H1 (cell line): ENCODE measurements at regions not wholly inside any gene's neighbourhood (a gene's known extent, or its start where the extent isn't known, plus 50 kb on each side); places are given as distances from the start of the nearest gene placed in this dataset.

Experiments used
- CTCF ChIA-PET: fragments of 300-600 bp; sonication (Branson Sonifier 250); formaldehyde crosslinking; loops from one replicate; lab custom pipeline; 2021; ENCODE audit not compliant: partially characterized antibody; lab: Charles Lee
- POLR2A ChIA-PET: fragments of 300-600 bp; sonication (Branson Sonifier 250); formaldehyde crosslinking; loops from one replicate; lab custom pipeline; 2021; ENCODE audit warnings: inconsistent platforms; ENCODE audit not compliant: partially characterized antibody; lab: Charles Lee
- DNase-seq, 2 experiments: peaks; one replicate each; pipeline versions ENCODE4 v3.0.0 to v3.0.0-alpha.2; 2010 to 2022; ENCODE audit warnings: low spot score in 2 of 2, low read depth in 1 of 2, mixed read lengths in 1 of 2
- FAIRE-seq: peaks from 2 replicates; lab custom pipeline; 2011; peaks lifted over from hg19 to GRCh38; lab: Jason Lieb, UNC
- H2AFZ ChIP-seq: 2 replicates; pipeline ENCODE4 v1.8.1; 2012; ENCODE audit warnings: low read length, inconsistent platforms
- H2AK5ac ChIP-seq: 2 replicates; pipeline ENCODE4 v1.6.1; 2013; ENCODE audit warnings: low read depth, low read length
- H2BK120ac ChIP-seq: replicated peaks from 2 replicates; pipeline ENCODE3; 2013; ENCODE audit warnings: low read depth, low read length, inconsistent platforms
- H2BK12ac ChIP-seq: 2 replicates; pipeline ENCODE4 v1.6.1; 2013; ENCODE audit warnings: low read depth, low read length
- H2BK15ac ChIP-seq: 2 replicates; pipeline ENCODE4 v1.6.1; 2013; ENCODE audit warnings: low read length
- H2BK20ac ChIP-seq: 2 replicates; pipeline ENCODE4 v1.6.1; 2013; ENCODE audit warnings: low read length
- H2BK5ac ChIP-seq: 2 replicates; pipeline ENCODE4 v1.6.1; 2013; ENCODE audit warnings: low read depth, low read length
- H3K14ac ChIP-seq: 2 replicates; pipeline ENCODE4 v1.6.1; 2013; ENCODE audit warnings: inconsistent platforms; ENCODE audit not compliant: insufficient read length
- H3K18ac ChIP-seq: 2 replicates; pipeline ENCODE4 v1.6.1; 2013; ENCODE audit warnings: low read length; ENCODE audit errors: extremely low read depth
- H3K23ac ChIP-seq: 2 replicates; pipeline ENCODE4 v1.6.1; 2013; ENCODE audit warnings: inconsistent platforms; ENCODE audit not compliant: insufficient read length
- H3K23me2 ChIP-seq: 2 replicates; pipeline ENCODE4 v1.6.1; 2013; ENCODE audit warnings: low read depth, low read length
- H3K27ac ChIP-seq: 2 replicates; pipeline ENCODE4 v1.6.1; 2011; ENCODE audit warnings: low read depth, low read length, inconsistent platforms
- H3K27me3 ChIP-seq, 4 experiments: replicated peaks in 1 of 4; 1 replicate in 1 of 4; 2 replicates in 3 of 4; pipeline versions ENCODE4 v1.6.1 to v1.8.1; 2011 to 2013; ENCODE audit warnings: low read length in 3 of 4, mild to moderate bottlenecking in 3 of 4, inconsistent platforms in 2 of 4, mixed read lengths in 2 of 4, moderate library complexity in 1 of 4; ENCODE audit not compliant: control insufficient read depth in 3 of 4, insufficient read depth in 3 of 4; ENCODE audit errors: extremely low read depth in 1 of 4
- H3K36me3 ChIP-seq, 4 experiments: 2 replicates each; pipeline versions ENCODE4 v1.6.1 to v1.8.1; 2011 to 2013; ENCODE audit warnings: mild to moderate bottlenecking in 4 of 4, low read length in 3 of 4, moderate library complexity in 2 of 4, control low read depth in 1 of 4, inconsistent platforms in 1 of 4; ENCODE audit not compliant: insufficient read depth in 4 of 4, control insufficient read depth in 2 of 4
- H3K4ac ChIP-seq: replicated peaks from 2 replicates; pipeline ENCODE3; 2013; ENCODE audit warnings: low read length, low read depth, mixed read lengths, inconsistent platforms; ENCODE audit not compliant: insufficient read length
- H3K4me1 ChIP-seq, 4 experiments: replicated peaks in 1 of 4; 1 replicate in 1 of 4; 2 replicates in 3 of 4; pipeline versions ENCODE4 v1.6.1 to v1.8.1; 2011 to 2013; ENCODE audit warnings: low read length in 3 of 4, inconsistent platforms in 2 of 4, mixed read lengths in 1 of 4; ENCODE audit not compliant: insufficient read depth in 4 of 4, control insufficient read depth in 3 of 4
- H3K4me2 ChIP-seq, 2 experiments: 2 replicates each; pipeline versions ENCODE4 v1.6.1 to v1.8.1; 2011 to 2013; ENCODE audit warnings: low read depth in 2 of 2, low read length in 2 of 2, control low read depth in 1 of 2, inconsistent platforms in 1 of 2, mild to moderate bottlenecking in 1 of 2; ENCODE audit not compliant: insufficient read depth in 1 of 2
- H3K4me3 ChIP-seq, 4 experiments: fragments of 200-600, 300-600 bp in 1 of 4; sonication (generic), shearing (Covaris generic), sonication (Bioruptor Twin) in 1 of 4; 2 replicates each; pipeline versions ENCODE4 v1.5.1 to v1.8.1; 2011 to 2016; ENCODE audit warnings: low read length in 4 of 4, low read depth in 3 of 4, control low read depth in 2 of 4, inconsistent platforms in 2 of 4, mild to moderate bottlenecking in 2 of 4, mixed read lengths in 1 of 4, moderate library complexity in 1 of 4; ENCODE audit not compliant: insufficient read depth in 2 of 4; ENCODE audit errors: extremely low read depth in 1 of 4
- H3K56ac ChIP-seq: replicated peaks from 2 replicates; pipeline ENCODE3; 2013; ENCODE audit warnings: low read depth, mild to moderate bottlenecking, mixed read lengths, low read length, inconsistent platforms; ENCODE audit not compliant: insufficient read length
- H3K79me1 ChIP-seq: 2 replicates; pipeline ENCODE4 v1.6.1; 2013; ENCODE audit warnings: low read depth, low read length, control low read depth
- H3K79me2 ChIP-seq, 2 experiments: 2 replicates each; pipeline versions ENCODE4 v1.6.1 to v1.8.1; 2012 to 2013; ENCODE audit warnings: low read length in 2 of 2, mild to moderate bottlenecking in 2 of 2, inconsistent platforms in 1 of 2; ENCODE audit not compliant: insufficient read depth in 2 of 2, control insufficient read depth in 1 of 2
- H3K9ac ChIP-seq, 4 experiments: replicated peaks in 1 of 4; 1 replicate in 1 of 4; 2 replicates in 3 of 4; pipeline versions ENCODE4 v1.6.1 to v1.8.1; 2011 to 2013; ENCODE audit warnings: low read depth in 3 of 4, low read length in 3 of 4, control low read depth in 2 of 4, mild to moderate bottlenecking in 2 of 4, moderate library complexity in 2 of 4, inconsistent platforms in 1 of 4; ENCODE audit errors: extremely low read depth in 1 of 4
- H3K9me3 ChIP-seq, 2 experiments: 2 replicates each; pipeline versions ENCODE4 v1.6.1 to v1.8.1; 2012 to 2013; ENCODE audit warnings: mild to moderate bottlenecking in 2 of 2, moderate library complexity in 2 of 2, control low read depth in 1 of 2, inconsistent platforms in 1 of 2, low read depth in 1 of 2, low read length in 1 of 2, mixed read lengths in 1 of 2; ENCODE audit not compliant: insufficient read depth in 2 of 2
- H4K20me1 ChIP-seq, 2 experiments: replicated peaks in 1 of 2; 2 replicates each; pipeline versions ENCODE3 to v1.8.1; 2011 to 2013; ENCODE audit warnings: inconsistent platforms in 2 of 2, low read length in 2 of 2, mild to moderate bottlenecking in 1 of 2; ENCODE audit not compliant: insufficient read depth in 2 of 2, control insufficient read depth in 1 of 2
- H4K5ac ChIP-seq: 2 replicates; pipeline ENCODE4 v1.6.1; 2013; ENCODE audit warnings: low read length, low read depth, mixed read lengths, inconsistent platforms; ENCODE audit not compliant: insufficient read length
- H4K8ac ChIP-seq: 2 replicates; pipeline ENCODE4 v1.8.0; 2013; ENCODE audit warnings: mild to moderate bottlenecking, moderate library complexity, low read length, inconsistent platforms; ENCODE audit not compliant: insufficient read depth; ENCODE audit errors: extremely low read depth
- H4K91ac ChIP-seq: replicated peaks from 2 replicates; pipeline ENCODE3; 2013; ENCODE audit warnings: low read length, mixed read lengths, inconsistent platforms; ENCODE audit not compliant: insufficient read length
- TAF1 ChIP-seq: IDR thresholded peaks from 2 replicates; pipeline ENCODE4 v1.6.1; 2011; ENCODE audit warnings: mild to moderate bottlenecking, low read depth, low read length
- whole genome bisulfite sequencing, 2 experiments: shearing (Covaris generic) in 1 of 2; methylation state at CpG; one replicate each; pipeline versions ENCODE4 v1.1.6 to v1.1.7; 2013 to 2015; ENCODE audit warnings: low lambda C conversion rate in 2 of 2, mixed read lengths in 2 of 2, inconsistent platforms in 1 of 2, low coverage in 1 of 2, missing lambda C conversion rate in 1 of 2; ENCODE audit not compliant: insufficient replicate concordance in 2 of 2, insufficient coverage in 1 of 2, insufficient read length in 1 of 2; ENCODE audit errors: extremely low coverage in 1 of 2, missing lambda C conversion rate in 1 of 2; 5-methylcytosine and 5-hydroxymethylcytosine counted together

GRCh38 chr13:87057807-87058520 lies 613.2 kb upstream of the SLITRK5 start:
- Histone ChIP-seq H3K56ac (no peak overlapping the region), H3K18ac (no peak overlapping the region), H3K23ac (no peak overlapping the region), H2BK120ac (no peak overlapping the region), H4K5ac (no peak overlapping the region), H2AK5ac (no peak overlapping the region), H3K36me3 (no peaks in the 10 kb centered on the region), H3K27ac (no peak overlapping the region), H3K4ac (no peak overlapping the region), H4K91ac (no peak overlapping the region), H3K4me2 (no peak overlapping the region), H3K9ac (no peak overlapping the region), H2BK15ac (no peak overlapping the region), H4K8ac (no peak overlapping the region), H3K9me3 (no peaks in the 10 kb centered on the region), H3K79me2 (no peaks in the 10 kb centered on the region), H3K14ac (no peak overlapping the region), H2BK5ac (no peak overlapping the region), H3K27me3 (no peaks in the 10 kb centered on the region), H2BK12ac (no peak overlapping the region), H2BK20ac (no peak overlapping the region), H3K4me1 (no peaks in the 10 kb centered on the region), H3K23me2 (no peaks in the 10 kb centered on the region), H3K79me1 (no peaks in the 10 kb centered on the region), H2AFZ (no peak overlapping the region), H3K4me3 (no peak overlapping the region), H4K20me1 (no peaks in the 10 kb centered on the region)
- WGBS, 2 experiments = 94% methylated on average over 3 of the region's 3 CpGs; no CpG with 5 or more reads in 1 of the 2 experiments
- FAIRE-seq (no peak), DNase-seq (no peak)
- CTCF ChIA-PET = no interaction called here
- no peak for TF ChIP-seq TAF1
- POLR2A ChIA-PET = no interaction called here
